GM18951 (cell line): ENCODE measurements at regions not wholly inside any gene's neighbourhood (a gene's known extent, or its start where the extent isn't known, plus 50 kb on each side); places are given as distances from the start of the nearest gene placed in this dataset.

Experiments used
- POLR2A ChIP-seq: IDR thresholded peaks from 4 replicates; pipeline ENCODE4 v1.6.1; 2011; ENCODE audit warnings: mild to moderate bottlenecking; ENCODE audit not compliant: insufficient read length, insufficient read depth; ENCODE audit errors: extremely low read depth
- in situ Hi-C: fragments of 300-500 bp; cut with MboI; formaldehyde crosslinking; loops from one replicate; pipeline ENCODE4 v1.12.0; 2022; ENCODE audit warnings: low sequenced_read_pairs, mixed read lengths, inconsistent platforms; ENCODE audit not compliant: unreplicated experiment

DNA sequence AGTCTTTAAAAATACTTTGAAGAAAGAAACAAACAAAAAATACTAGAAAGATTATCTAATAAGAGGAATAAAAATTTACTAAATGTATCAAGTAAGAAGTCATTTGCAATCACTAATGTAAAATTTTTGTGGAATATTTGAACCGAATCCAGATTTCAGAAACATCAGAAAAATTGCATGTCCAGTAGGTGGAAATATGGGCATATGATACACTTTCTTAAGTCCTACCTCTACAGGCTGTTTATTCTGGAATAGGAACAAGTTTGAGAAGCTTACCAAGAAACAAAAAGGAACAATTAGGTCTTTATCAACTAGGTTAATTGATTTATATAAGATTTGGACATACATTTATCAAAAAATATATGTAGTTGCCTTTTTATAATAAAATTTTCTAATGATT, 292.9 kb upstream of the ROBO1 start:
- no peak for TF ChIP-seq POLR2A
- in situ Hi-C loops = no loop called here

DNA sequence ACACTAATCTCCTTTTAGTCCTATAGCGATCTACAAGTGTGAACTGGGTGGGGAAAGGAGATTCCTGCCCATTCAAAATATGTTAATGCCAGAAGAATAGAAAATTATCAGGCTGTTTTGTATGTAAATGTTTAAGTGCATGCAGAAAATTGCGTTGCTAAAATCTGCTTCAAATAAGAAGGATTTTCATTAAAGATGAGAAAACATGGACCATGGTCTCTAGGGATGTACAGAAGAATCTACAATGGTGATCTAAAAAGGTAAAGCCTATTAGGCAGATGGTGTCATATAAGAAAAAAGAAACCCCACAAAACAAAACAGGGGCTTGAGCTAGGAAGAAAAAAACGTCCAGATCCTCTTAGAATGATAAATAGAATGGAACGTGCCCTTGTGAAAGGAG, 287.5 kb upstream of the ROBO1 start:
- in situ Hi-C loops = no loop called here
- TF ChIP-seq POLR2A = no peak

DNA sequence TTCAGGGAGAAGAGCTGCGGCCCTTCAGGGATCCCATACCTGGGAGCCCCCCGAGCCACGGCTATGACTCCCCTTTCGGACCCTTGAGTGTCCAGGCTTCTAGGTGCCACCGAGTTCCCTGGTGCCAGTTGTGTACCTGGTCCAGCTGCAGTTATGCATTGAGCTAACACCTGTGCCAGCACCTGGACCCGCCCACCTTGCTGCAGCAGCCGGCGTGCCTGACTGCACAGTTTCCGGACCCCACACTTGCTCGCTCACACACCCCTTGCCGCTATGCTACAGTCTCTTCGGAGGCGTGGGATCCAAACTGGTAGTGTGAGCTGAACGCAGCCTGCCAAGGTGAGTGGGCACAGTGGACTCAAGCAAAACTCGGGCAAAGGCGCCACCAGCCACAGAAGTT, 284.5 kb upstream of the ROBO1 start:
- in situ Hi-C loops = no loop called here
- TF ChIP-seq POLR2A = no peak

DNA sequence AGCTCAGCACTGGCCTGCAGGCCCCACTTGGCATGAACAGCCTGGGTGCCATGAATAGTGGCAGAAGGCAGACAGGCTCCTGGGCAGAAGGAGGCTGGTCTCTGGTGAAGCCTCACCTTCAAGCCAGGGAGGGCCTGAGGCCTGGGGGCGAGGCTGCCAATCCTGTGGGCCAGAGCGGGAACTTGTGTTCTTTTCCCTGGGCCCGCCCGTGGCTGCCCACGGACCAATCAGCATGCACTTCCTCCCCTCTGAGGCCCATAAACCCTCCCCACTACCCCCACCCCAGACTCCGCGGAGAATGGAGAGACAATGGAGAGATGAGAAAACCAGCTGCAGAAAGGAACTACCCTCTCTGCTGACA, 283.8 kb upstream of the ROBO1 start:
- TF ChIP-seq POLR2A = no peak
- in situ Hi-C loops = no loop called here

DNA sequence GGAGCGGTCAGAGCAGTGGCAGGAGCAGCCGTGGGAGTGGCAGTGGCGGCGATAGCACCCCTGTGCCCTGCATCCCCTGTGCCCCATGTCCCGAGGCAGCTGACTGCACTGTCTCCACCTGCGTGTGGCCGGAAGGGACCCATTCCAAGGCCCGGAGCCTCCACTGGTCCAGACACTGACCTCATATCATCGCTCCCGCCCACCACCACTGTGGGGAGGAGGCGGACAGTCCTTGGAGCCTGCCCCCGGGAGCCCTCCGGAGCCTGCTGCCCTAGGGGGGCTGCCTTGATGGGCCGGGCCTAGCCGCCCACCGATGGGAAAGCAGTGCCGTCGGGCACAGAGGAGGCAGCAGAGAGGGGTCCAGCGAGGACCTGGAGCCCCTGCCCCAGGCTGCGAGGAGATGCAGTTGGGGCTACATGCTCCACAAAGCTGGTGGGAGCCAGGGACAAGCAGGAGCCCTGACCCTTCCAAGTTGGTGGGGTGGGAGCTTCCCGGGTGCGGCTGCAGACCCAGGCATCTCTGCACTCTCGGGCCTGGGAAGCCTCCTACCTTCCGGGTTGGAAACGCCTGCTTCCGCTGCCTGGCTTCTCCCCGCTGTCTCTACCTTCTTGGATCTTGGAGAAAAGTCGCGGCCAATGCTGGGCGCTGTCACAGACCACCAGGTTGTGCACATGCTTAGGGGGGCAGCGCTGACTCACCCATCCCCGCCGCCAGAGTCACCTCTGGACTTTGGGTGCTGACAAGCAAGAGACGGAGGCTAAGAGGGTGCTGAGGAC, 283.2 kb upstream of the ROBO1 start:
- in situ Hi-C loops = no loop called here
- no peak for TF ChIP-seq POLR2A

DNA sequence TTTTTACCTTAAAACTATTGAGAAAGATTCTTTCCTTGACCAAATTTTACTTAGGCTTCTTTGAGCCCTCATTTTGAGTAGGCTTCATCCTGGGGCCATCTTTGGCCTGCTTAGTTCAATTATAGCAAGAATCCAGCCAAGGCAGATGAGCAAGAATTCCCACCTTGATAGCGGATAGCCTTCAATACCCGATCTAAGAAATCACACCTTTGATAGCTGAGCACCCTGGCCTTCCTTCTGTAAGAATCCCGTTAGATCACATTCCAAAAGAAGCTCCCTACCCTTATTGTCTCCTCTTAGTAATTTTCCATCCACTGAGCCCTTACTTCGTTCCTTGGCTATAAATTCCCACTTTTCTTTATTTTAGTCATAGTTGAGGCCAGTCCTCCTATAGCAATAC, 275.4 kb upstream of the ROBO1 start:
- in situ Hi-C loops = no loop called here
- TF ChIP-seq POLR2A = no peak

DNA sequence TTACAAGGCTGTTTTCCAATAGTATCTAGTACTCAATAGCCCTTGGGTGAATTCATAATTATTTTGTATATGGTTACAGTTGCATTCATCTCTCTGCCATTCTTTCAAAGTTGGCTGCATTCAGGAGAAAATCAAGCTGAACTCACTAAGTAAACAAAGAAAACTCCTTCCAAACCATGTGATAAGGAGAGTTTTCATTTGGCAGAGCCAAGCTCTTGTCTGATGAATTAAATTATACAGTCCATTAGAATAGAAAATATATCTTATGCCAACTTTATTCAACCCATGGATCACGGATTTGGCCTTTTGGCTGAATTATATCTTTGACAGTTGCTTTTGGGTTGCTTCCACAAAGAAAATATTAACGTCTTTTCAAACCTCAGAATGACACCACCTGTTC, 272.3 kb upstream of the ROBO1 start:
- in situ Hi-C loops = no loop called here
- TF ChIP-seq POLR2A = no peak

DNA sequence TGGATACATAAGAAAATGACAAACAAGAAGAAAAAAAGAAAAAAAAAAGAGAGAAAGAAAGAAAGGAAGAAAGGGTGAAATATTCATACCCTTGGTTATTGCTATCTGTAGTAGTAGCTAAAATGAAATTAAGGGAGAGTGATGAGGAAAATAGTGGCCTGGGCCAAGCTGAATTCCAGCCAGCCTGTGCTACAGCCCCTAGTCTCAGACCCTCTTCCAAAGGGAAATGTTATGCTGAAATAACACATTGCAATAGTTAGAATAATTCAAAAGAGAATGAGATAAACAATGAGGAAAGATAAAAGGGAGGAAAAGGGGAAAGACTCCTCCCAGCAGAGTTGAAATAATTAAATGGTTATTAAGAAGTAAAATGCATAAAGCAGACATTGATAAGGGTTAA, 268.4 kb upstream of the ROBO1 start:
- no peak for TF ChIP-seq POLR2A
- in situ Hi-C loops = no loop called here

DNA sequence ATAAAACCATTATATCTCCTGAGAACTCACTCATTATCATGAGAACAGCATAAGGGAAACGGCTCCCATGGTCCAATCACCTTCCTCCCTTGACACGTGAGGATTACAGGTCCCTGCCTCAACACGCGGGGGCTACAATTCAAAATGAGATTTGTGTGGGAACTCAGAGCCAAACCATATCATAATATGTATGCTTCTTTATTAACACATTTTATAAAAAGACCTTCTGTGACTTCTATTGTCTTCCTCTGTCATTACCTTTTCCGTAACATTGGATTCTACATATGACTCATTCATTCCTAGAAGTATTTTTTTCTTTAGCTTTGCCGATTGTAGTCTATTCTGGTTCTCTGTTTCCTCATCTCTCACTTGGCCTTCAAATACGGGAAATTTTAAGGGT, 267.2 kb upstream of the ROBO1 start:
- TF ChIP-seq POLR2A = no peak
- in situ Hi-C loops = no loop called here

DNA sequence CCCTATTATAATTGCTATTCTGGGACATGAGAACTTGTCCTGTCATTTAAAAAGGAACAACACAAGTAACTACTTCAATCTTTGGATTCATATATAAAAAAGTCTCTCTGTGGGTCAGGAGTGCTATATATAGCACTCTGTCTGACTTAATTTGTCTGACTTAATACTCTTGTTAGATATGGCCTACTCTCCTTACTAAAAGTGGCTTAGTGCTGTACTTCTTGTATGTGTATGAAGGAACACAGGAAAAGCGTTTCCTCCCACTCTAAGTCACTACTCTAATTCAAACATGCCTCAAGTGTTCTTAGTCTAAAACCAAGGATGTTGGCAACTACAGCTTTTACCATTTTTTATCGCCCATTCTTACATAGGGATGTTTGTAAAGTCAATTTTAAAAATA, 255.2 kb upstream of the ROBO1 start:
- in situ Hi-C loops = no loop called here
- TF ChIP-seq POLR2A = no peak

DNA sequence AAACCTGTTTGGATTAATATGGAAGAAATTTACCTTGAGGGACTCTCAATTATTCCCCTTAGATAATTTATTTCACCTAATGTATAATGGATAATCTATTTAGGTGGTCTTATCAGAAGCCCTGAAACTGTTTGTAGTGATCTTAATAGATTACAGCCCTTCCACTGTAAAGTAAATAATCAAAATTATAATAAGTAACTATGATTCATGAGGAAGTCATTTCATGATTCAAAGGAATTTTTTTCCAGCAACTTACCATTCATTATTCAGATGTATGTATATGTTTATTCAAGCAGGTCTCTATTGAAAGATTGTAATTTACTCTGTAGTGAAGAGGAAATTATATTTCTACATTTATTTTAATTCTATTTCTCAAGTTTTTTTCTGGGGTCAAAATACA, 250.6 kb upstream of the ROBO1 start:
- in situ Hi-C loops = no loop called here
- TF ChIP-seq POLR2A = no peak

DNA sequence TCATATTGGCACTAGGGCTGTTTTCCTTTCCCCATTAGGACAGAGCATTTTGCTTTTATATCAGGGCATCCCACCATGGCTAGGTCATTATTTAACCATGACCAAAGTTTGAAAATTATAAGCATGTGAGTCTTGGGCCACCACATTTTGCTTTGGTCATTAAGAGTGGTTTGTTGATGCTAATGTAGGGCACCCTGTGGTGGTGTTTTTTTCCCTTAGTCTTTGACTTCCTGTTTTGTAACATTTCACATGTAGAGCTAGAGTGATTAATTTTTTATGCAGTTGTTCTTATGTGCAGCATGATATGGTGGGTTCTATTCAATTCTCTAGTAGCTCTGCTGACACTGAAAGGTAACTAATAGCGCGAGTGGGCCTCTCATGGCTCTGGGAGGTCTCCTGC, 249.6 kb upstream of the ROBO1 start:
- in situ Hi-C loops = no loop called here
- no peak for TF ChIP-seq POLR2A

DNA sequence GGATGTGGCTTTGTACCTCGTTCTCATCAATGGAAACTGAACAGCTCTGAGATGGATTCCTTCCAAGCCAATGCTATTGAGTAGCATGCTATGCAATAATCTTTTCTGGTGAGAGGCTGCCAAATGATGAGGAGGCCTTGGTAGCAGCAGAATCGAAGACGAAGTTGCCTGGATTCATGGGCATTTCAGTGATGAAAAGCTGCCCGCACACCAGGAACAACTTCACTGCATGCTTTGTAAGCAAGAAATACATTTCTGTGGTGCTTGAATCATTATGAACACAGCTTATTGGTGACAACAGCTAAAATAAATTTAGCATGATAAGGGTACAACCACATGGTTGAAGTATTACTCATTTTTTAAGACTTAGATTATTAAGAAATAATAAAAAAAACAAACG, 246.8 kb upstream of the ROBO1 start:
- no peak for TF ChIP-seq POLR2A
- in situ Hi-C loops = no loop called here

DNA sequence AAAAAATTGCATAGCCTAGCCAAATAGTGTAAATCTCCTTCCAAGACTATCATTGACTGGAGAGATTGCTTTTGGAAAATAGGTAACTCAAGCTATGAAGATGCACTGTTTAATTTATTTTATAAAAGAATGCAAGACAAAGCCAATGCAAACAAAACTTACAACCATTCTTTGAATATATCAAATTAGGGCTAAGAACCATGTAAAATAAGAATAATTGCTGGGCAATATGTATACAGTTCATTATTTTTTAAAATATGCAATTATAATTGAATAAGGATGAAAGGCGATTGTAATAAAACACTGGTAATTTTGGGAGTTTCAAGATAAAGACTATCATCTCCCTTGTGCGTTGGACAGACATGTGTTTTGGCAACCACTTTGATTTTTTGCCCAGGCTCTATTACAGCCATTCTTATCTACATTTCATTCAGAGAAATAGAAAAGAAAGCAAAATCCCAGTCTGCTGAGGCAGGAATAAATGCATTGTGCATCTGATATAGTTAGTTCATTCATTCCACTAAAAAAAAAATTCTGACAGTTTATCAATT, 242.3 kb upstream of the ROBO1 start:
- no peak for TF ChIP-seq POLR2A
- in situ Hi-C loops = no loop called here
